ENCODE measurements at regions not wholly inside any gene's neighbourhood (a gene's known extent, or its start where the extent isn't known, plus 50 kb on each side); places are given as distances from the start of the nearest gene placed in this dataset.

- TF ChIP-seq CTCF (conservative IDR thresholded peaks at IDR 0.05 in 1 of 2, IDR thresholded peaks at IDR 0.05 in 1 of 2; ENCODE audit: extremely low read depth in 1 of 2, insufficient read depth in 1 of 2, low read depth in 1 of 2, low read length in 2 of 2) (no peak), EZH2 (IDR thresholded peaks at IDR 0.05; ENCODE audit: borderline replicate concordance, low read length) (no peak)
These were observed 873.7 kb downstream of the NXPH1 start for GRCh38 chr7:9307131-9307530.

Data from mammary epithelial cell (primary cell).